NCI-H1417 (cell line): ENCODE measurements at regions not wholly inside any gene's neighbourhood (a gene's known extent, or its start where the extent isn't known, plus 50 kb on each side); places are given as distances from the start of the nearest gene placed in this dataset.

Experiments
- DNase-seq, 3 experiments: peaks; one replicate each; lab custom pipeline; 2025; lab: John Stamatoyannopoulos, UW

DNA sequence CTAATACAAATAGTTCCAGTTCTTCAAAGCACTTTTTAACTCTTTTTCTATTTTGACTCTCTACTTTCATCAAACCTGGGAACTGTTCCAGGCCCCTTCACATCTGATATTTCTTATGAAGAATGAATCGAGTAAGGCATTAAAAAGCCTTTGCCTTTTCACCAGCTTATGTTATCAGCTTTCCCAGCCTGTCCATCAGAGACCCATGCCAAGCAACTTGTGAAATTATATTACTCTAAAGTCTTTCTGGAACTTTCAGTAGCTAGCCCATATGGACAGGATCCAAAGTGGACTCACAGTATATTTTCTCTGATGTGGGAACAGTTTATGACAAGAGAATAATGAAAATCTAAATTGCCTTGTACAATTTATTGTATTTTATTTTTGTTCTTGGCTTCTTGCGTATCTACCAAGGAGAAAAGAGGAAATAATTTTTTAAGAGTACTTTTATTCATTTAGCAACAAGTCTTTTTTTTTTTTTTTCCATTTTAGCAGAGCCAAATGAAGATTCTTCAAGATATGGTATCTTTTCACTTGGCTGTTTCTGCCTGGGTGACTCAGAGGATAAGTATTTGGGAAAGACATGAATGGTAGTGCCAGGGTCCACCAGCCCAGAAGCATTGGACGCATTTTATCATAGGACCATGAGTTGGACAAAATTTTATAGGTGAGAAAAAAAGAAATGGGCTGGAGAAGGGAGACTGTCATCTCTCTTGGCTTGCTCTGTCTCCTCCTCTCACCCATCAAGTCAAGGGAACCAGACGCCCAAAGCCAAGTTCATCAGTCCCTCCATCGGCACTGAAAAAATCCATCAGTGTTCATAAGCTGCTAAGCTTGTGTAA lies 195.8 kb upstream of the NEBL start:
- DNase-seq = no peak

DNA sequence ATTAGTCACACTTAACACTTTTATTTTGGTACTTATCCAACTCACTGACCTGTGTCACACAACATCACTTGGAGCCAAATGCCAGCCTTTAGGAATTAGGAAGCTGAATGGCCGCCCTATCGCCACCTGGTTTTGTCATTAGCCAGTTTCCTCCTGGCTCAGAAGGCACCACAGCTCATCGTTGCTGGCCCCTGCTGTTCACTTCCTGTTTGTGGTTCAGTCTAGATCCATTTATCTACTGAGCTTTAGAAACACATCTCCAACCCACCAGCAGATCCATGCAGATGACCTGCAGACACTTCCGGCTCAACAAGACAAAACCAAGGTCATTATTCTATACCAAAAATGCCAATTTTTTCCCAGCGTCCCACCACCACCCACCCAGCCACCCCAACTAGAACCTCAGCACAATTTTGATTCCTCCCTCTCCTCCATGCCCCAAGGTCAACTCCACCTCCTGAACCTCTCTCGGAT lies 193.5 kb upstream of the NEBL start:
- DNase-seq = peak in 1 of 3 experiments; percentile 2

DNA sequence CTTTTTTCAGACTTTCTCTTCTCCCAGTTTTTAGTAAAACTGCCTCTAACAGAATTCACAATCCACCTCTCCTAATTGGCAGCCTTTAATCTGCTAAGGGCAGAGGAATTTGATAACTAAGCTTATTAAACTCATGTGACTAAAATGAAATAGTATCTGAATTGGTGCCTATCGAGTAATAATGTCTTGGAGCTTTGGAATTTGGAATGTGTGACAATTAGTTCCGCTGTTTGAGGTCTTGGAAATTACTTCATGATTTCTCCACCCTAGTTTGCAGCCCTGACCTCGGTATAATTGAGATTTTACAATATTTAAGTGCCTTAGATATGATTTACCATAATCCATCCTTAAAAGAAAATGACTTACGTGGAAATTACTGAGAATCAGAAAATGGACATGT lies 190.4 kb upstream of the NEBL start:
- no peak for DNase-seq

DNA sequence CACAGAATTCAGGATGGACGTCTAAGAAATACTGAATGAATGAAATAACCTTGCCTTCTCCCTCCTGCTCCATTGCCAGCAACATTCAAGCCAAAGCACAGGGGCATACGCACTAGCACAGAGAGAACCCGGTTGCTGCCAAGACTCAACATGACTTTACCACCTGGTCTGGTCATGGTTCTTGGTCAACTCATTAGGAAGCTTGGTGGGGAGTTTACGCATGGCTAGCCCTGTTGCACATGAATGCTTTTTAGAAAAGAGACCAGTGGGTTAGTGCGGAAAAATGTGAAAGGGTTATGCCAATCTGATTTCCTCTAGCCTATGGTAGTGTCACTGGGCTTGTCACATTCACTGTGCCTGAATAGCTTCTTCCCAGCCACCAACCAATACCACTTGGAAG lies 187.6 kb upstream of the NEBL start:
- DNase-seq = no peak

DNA sequence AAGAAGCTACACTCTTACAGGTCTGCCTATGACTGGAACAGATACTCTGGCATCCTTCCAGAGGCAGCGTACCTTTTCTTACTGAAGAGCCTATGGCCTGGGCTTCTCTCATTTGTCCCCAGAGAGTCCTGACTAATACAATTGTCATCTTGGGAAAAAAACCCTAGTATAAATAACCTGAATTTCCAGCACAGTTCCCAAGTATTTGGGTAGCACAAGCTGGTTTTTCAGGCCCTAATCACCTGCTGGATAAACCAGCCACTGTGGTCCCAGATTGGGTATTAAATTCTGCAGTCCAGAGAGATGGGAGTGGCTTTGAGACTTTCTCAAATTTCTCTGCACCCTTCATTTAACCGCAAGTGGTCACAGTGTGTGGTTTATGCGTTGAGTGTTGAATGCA lies 186.8 kb upstream of the NEBL start:
- DNase-seq = peak in 1 of 3 experiments; percentile 38

DNA sequence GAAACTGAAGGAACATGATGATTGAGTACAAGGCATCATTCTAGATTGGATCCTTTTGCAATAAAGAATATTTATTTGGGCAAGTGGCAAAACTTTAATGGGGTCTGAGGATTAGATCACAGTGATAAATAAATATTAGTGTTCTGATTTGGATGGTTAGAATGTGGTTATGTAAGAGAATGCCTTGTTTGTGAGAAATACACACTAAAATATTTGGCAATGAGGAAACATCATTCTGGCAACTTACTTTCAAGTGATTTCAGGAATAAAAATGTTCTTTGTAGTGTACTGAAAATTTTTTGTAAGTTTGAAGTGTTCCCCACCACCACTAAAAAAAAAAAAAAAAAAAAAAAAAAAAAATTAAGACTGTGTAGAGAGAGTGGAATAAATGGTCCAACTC lies 185.1 kb upstream of the NEBL start:
- no peak for DNase-seq

DNA sequence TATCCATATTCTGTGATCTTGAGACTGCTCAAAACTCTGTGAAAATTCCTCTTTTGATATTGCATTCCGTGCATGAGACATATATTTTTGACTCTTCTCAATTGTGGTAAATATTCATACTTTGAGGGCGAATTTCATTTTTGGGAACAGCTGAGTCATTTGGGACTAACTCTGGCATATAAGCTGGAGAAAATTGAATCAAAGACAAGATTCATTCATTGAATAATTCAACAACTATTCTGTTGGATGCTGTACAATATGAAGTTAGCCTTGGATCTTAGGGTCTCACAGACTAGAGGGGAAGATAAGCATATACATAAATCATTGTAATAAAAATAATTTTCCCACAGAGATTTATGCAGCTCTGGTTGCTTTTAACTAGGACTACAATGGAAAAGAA lies 183.2 kb upstream of the NEBL start:
- no peak for DNase-seq

DNA sequence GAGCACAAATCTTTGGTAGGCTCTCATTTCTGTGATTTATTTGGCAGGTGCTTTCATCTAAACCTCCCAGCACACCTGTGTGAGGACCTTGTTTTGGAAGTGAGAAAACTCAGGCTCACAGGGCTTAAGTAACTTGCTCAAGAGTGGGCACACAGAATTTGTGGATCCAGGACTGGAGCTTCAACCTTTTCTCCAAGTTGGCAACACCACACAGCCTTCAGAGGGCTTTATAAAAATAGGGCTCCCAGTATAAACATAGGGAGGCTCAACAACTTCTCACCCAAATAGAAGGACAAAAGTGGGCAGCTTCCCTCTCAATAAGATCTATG lies 182.2 kb upstream of the NEBL start:
- DNase-seq = peak in 1 of 3 experiments; percentile 23

DNA sequence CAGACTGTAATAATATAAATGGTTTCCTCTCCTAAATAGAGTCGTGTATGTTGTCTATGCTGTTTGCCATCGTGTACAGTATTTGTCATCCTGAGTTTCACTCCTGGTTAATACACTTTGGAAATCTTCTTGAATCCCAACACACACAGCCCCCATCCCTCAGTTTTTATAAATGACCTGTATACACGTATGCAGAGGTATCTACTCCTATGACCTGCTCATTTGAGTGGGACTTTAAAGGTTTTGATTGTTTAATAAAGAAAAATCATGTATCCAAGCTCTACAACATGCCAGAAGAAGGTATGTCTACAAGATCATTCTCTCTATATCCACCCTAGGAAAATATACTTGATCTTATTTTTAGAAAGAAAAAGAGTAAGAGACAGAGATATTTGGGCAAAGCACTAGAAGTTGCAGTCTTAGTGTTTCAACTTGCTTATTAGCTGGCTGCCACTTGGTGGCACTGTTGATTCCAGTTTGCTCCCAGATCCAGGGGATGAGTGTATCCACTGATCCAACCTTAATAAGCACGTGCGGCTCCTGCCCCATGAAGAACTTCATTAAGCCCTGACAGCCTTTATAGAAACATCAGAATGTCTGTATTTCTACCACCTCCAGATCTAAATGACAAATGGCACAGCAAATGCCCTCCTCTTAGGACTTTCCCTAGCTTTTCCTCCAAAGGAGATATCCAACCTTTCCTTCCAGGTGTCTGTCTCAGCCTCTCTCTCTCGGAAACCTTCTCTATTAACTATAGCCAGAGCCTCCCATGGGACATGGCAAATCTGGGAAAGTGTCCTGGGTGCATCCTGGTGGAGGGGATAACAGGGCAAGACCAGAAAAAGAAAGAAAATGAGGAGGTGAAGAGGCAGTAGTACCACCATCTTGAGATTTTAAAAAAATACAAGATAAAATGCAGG lies 181.6 kb upstream of the NEBL start:
- DNase-seq = peak; percentile 56 to 83 (median 64)

DNA sequence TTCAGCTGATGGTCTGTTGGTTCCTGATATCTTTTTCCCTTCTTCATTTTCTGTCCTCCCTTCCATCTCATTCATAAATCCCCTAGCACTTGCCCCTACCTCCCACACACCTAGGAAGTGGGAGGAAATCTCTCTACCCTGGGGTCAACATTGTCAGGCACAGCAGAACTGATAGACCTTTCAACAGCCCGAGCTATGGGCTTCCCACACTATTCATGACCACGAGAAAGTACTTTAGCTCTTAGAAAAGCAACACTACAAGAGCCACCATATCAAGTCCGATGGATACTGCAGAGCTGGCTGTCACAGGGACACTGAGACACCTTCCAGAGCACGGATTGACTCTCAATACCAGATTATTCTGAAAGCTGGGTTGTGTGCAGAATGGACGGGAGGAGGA lies 180.6 kb upstream of the NEBL start:
- DNase-seq = no peak

DNA sequence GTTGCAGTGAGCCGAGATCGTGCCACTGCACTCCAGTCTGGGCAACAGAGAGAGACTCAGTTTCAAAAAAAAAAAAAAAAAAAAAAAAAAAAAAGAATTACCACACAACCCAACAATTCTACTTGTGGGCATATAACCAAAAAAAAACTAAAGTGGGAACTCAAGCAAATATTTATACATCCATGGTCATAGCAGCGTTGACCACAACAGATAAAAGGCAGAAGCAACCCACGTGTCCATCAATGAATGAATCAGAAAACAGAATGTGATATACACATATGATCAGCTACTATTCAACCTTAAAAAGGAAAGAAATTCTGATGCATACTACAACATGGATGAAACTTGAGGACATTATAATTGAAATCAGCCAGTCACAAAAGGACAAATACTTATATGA lies 179.3 kb upstream of the NEBL start:
- DNase-seq = no peak

DNA sequence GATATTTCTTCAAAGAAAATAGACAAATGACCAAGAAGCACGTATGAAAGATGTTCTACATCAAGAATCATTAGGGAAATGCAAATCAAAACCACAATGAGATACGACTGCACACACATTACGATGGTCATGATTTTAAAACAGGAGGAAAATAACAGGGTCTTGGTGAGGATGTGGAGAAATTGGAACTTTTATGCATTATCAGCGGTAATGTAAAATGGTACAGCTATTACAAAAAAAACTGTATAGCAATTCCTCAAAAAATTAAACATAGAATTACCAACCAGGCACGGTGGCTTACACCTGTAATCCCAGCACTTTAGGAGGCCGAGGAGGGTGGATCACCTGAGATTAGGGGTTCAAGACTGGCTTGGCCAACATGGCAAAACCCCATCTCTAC lies 178.8 kb upstream of the NEBL start:
- no peak for DNase-seq

DNA sequence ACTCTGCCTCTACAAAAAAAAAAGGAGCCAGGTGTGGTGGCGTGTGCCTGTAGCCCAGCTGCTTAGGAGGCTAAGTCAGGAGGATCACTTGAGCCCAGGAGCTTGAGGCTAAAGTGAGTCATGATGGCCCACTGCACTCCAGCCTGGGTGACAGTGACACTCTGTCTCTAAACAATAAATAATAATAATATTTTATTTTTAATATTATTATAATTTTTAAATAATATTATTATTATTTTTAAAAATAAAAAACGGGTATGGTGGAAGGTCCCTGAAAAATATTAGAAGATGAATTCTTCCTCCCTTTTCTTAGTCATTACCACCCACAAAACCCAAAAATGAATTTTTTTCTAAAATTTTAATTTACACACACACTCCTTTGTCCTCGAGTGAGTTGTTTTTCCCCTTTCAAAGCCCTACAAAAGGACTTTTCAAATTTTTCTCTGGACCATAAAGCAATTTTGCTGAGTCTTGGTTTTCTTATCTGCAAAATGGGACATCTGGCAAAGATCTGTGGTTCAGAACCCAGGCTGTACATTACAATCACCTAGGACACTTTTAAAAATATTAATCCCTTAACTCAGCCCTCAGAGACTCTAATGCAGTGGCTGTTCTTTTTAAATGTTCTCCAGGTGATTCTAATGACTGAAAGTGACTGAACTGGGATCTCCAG lies 174.0 kb upstream of the NEBL start:
- DNase-seq = no peak

DNA sequence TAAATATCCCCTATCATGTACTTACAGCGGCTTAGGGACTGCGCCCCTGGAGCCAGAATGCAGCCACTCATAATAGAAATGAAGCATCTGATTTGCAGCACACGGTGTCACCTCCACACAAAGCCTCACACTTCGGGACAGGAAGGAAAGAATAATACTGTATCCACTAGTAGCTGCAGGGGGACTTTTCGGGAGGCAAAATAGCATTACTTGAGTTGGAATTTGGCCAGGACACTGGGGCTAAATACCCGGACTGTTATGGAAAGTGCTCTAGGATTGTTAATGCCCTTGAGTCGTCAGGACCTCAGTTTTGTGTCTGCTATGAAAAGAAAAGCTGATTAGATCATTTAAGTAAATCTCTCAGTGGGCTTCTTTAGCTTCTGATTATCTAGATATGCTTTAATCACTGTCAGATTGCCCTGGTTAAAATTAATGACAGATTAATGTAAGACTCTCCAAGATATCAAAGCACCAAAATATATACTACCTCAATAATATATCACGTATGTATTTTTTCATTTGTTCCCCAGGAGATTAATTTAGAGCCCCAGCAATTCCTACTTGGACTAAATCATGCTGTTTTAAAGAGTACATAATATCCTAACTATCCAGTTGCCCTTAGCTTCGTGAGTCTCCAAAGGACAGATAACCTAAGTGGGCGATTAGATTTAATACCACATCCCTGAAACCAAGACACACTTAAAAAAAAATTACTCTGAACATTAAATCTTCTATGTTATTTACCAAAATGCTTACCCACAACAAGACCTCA lies 173.0 kb upstream of the NEBL start:
- DNase-seq = peak in 2 of 3 experiments; percentile 8 to 71

DNA sequence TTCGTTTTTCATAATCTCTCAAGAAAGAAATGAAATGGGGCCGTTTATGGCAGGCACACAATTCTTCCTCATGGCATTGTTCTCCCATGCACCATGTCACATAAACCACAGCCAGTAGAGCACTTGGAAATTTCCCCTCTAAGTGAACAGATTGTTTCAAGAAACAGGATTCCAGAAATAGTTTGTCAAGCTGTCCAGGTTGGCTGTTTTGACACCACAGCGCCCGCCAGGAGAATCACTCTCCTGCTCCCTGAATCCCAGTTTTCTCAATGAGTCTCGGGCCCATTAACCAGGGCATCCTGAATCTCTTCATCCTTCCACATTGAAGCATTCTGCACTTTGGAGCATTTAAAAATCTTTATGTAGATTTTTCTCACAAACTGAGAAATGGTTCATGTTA lies 172.2 kb upstream of the NEBL start:
- DNase-seq = no peak

DNA sequence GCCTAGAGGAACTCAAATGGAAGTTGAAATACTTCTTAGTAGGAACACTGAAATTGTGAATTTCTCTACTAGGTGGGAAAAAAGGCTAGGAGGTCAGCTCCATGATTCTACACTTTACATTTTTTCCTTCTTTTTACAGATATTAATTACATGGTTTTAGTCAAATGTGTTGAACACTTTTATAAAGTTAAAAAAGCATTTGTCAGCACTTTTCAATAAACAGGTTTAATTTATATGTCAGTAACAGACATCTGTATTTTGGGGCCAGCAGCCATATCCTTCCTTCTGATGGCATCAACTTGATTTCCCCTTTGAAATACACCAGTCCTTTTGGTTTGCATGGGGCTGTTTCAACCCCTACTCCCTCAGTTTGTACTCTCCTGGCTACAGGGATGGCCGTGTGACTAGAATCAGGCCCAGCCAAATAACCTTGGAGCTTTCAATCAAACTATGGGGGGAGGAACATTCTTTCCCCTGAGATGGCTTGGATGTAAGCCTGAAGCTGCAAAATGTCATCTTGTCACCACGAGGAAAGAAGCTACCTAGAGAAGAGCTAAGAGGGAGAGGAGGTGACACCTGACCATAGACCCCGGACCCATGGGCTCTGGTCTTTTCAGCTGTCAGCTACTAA lies 171.0 kb upstream of the NEBL start:
- no peak for DNase-seq

DNA sequence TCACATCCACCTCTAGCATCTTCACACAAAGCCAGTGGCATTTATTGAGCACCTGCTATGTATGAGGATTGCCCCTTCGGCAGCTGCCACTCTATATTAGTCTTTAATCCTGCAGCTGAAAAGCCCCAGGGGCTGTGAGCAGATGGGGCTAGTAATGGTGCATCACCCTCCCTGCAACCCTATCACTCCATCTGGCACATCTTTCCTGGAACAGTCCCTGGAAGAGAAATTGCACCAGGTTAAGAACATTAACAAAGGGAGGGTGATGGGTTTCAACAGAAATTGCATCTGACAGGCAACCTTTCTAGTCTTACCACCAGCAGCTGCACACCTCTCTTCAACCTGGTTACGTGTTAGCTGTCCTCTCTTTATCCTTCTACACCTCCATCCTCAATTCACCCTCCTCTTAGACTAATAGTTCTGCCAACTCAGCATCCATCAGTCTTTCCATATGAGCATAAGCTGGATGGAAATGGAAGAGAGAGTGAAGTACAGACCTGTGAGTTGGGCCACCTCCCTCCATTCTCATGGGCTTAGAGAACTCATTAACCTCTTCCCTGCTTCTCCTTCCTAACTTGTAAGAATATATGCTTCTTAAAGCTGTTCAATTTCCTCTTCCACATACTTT lies 168.6 kb upstream of the NEBL start:
- DNase-seq = no peak

DNA sequence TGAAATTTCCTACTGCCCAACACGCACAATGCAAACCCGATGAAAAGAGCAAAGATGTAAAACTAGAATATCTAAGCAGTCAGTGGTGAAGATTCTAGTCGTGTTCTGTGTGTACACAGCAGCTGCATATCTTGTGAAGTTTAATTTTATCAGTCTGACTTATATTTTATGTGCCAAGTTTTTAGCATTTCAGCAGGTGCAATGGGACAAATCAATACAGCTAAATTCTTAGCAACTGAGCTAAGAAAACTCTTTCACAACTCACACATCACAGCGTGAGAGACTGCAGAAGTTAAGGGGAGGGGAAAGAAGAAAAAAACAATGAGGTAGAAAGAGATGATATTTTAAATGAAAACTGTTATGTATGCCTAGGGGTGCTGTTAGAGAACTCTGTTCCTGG lies 164.9 kb upstream of the NEBL start:
- DNase-seq = no peak

DNA sequence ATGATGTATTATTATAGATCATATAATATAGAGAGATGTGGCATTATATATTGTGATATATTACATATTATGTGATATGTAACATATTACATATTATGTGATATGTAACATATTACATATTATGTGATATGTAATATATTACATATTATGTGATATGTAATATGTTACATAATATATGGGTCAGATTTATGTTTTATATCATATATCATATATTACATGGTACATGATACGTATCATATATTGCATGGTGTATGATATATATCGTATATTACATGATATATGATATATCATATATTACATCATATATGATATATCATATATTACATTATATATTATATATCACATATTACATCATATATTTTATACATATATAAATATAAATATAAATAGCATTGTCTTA lies 164.1 kb upstream of the NEBL start:
- no peak for DNase-seq

DNA sequence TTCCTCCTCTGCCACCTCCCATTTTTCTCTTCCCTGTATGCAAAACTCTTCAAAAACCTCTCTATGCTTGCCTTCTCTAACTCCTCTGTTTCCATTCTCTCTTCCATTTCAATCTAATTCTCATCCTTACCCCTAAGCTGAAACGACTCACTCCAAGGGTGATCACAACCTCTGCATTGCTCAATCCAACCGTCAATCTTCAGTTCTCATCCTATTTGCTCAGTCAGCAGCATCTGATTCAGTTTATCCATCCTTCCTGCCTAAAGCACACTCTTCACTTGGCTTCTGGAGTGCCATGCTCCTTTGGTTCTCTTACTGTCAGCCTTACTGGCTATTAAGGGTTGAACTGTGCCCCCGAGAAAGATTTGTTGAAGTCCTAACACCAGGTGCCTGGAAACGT lies 163.5 kb upstream of the NEBL start:
- DNase-seq = no peak

DNA sequence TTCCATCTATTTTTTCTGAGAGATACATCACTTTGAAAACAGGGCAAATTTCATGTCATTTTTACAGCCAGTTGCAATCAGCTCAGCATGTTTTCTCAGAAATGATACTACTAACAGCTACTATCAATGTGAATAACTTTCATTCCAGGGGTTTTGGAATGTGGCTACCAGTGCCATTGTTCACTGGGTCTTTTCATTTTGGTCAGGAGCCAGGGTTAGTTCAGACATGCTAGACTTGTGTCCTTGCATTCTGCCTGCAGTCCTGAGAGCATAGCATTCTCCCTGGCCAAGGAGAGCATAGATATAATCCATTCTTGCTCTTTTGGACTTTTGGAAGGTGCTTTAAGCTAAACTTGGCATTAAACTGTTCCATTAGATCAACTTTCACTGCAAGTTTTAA lies 160.9 kb upstream of the NEBL start:
- DNase-seq = no peak
